ENCODE measurements at regions not wholly inside any gene's neighbourhood (a gene's known extent, or its start where the extent isn't known, plus 50 kb on each side); places are given as distances from the start of the nearest gene placed in this dataset.

GRCh38 chr5:171537070-171537849, 117.8 kb downstream of the FGF18 start:
- Histone ChIP-seq H4K8ac (ENCODE audit: extremely low read depth, insufficient read depth, low read length) (no peak overlapping the region), H3K4ac (replicated peaks; ENCODE audit: insufficient read length, low read depth, low read length) (no peak overlapping the region), H4K5ac (ENCODE audit: insufficient read length, low read depth, low read length) (no peak overlapping the region), H3K18ac (ENCODE audit: extremely low read depth, low read length) (no peak overlapping the region), H3K4me1 (replicated peaks in 1 of 4; ENCODE audit: control insufficient read depth in 3 of 4, insufficient read depth in 4 of 4, low read length in 3 of 4) (peaks cover 2 to 11% (median 8%) of the 10 kb centered on the region in 4 experiments; a peak in 4 of 7 replicates), H3K23me2 (ENCODE audit: low read depth, low read length) (no peaks in the 10 kb centered on the region), H2BK20ac (ENCODE audit: low read length) (no peak overlapping the region), H3K23ac (ENCODE audit: insufficient read length) (no peak overlapping the region), H4K91ac (replicated peaks; ENCODE audit: insufficient read length, low read length) (no peak overlapping the region), H3K36me3 (ENCODE audit: control insufficient read depth in 2 of 4, insufficient read depth in 4 of 4, low read length in 3 of 4) (no peaks in the 10 kb centered on the region), H2BK15ac (ENCODE audit: low read length) (no peak overlapping the region), H3K56ac (replicated peaks; ENCODE audit: insufficient read length, low read depth, low read length) (no peak overlapping the region), H3K27me3 (replicated peaks in 1 of 4; ENCODE audit: control insufficient read depth in 3 of 4, extremely low read depth in 1 of 4, insufficient read depth in 3 of 4, low read length in 3 of 4) (peaks cover 0 to 2% (median 0%) of the 10 kb centered on the region in 4 experiments; a peak in 1 of 7 replicates), H2AFZ (ENCODE audit: low read length) (no peak overlapping the region), H2BK120ac (replicated peaks; ENCODE audit: low read depth, low read length) (no peak overlapping the region), H3K9me3 (ENCODE audit: insufficient read depth in 2 of 2, low read depth in 1 of 2, low read length in 1 of 2) (no peaks in the 10 kb centered on the region), H2AK5ac (ENCODE audit: low read depth, low read length) (no peak overlapping the region), H3K9ac (replicated peaks in 1 of 4; ENCODE audit: extremely low read depth in 1 of 4, low read depth in 3 of 4, low read length in 3 of 4) (no peak overlapping the region), H3K27ac (ENCODE audit: low read depth, low read length) (no peak overlapping the region), H3K79me2 (ENCODE audit: control insufficient read depth in 1 of 2, insufficient read depth in 2 of 2, low read length in 2 of 2) (no peaks in the 10 kb centered on the region), H3K14ac (ENCODE audit: insufficient read length) (no peak overlapping the region), H4K20me1 (replicated peaks in 1 of 2; ENCODE audit: control insufficient read depth in 1 of 2, insufficient read depth in 2 of 2, low read length in 2 of 2) (no peaks in the 10 kb centered on the region), H3K4me3 (ENCODE audit: extremely low read depth in 1 of 4, insufficient read depth in 2 of 4, low read depth in 3 of 4, low read length in 4 of 4) (no peak overlapping the region), H3K79me1 (ENCODE audit: low read depth, low read length) (no peaks in the 10 kb centered on the region), H2BK5ac (ENCODE audit: low read depth, low read length) (no peak overlapping the region), H2BK12ac (ENCODE audit: low read depth, low read length) (no peak overlapping the region), H3K4me2 (ENCODE audit: insufficient read depth in 1 of 2, low read depth in 2 of 2, low read length in 2 of 2) (no peak overlapping the region)
- FAIRE-seq = no peak
- no peak for DNase-seq (ENCODE audit: low read depth in 1 of 2, low spot score in 2 of 2)
- ChIA-PET CTCF (ENCODE audit: partially characterized antibody) (interaction anchor here (0.6 to 2.0 kb wide), 4 partner anchors 10 to 88 kb away, joined by 3 to 10 read pairs (median 3); no protein-coding TSS in a partner anchor), POLR2A (ENCODE audit: partially characterized antibody) (interaction anchor here (1.2 kb wide), 1 partner anchor 118 kb away, joined by 3 read pairs; no protein-coding TSS in a partner anchor)
- TF ChIP-seq SIRT6 (IDR thresholded peaks at IDR 0.05; ENCODE audit: low read length) (no peak), RFX5 (IDR thresholded peaks at IDR 0.05; ENCODE audit: borderline replicate concordance, low read depth, low read length) (no peak), POLR2AphosphoS5 (IDR thresholded peaks at IDR 0.05; ENCODE audit: low read depth, low read length) (no peak), MAX (IDR thresholded peaks at IDR 0.05) (no peak), KDM4A (IDR thresholded peaks at IDR 0.05; ENCODE audit: low read depth, low read length, severe bottlenecking) (no peak), HDAC6 (IDR thresholded peaks at IDR 0.05; ENCODE audit: low read depth, low read length) (no peak), RAD21 (IDR thresholded peaks at IDR 0.05 in 1 of 2, conservative IDR thresholded peaks at IDR 0.05 in 1 of 2; ENCODE audit: low read depth in 2 of 2, low read length in 2 of 2) (no peak), EGR1 (IDR thresholded peaks at IDR 0.05; ENCODE audit: borderline replicate concordance, low read depth, low read length) (no peak), CHD1 (IDR thresholded peaks at IDR 0.05; ENCODE audit: low read depth, low read length) (no peak), TAF7 (optimal IDR thresholded peaks at IDR 0.05; ENCODE audit: borderline replicate concordance, low read depth, low read length) (no peak), SRF (IDR thresholded peaks at IDR 0.05; ENCODE audit: low read depth, low read length) (no peak)
- WGBS, 2 experiments (ENCODE audit: extremely low coverage in 1 of 2, insufficient coverage in 1 of 2, insufficient read length in 1 of 2, insufficient replicate concordance in 2 of 2, low coverage in 1 of 2, low lambda C conversion rate in 2 of 2, missing lambda C conversion rate in 1 of 2) = 82% methylated on average over 9 of the region's 9 CpGs; no CpG with 5 or more reads in 1 of the 2 experiments

All from H1 (cell line).